HAP-1 (cell line): ENCODE measurements at regions not wholly inside any gene's neighbourhood (a gene's known extent, or its start where the extent isn't known, plus 50 kb on each side); places are given as distances from the start of the nearest gene placed in this dataset.
A peak's percentile ranks its signal among the peaks of the same experiment; 100 is the strongest.

Experiments used
- DNase-seq, 2 experiments: peaks; one replicate each; pipeline ENCODE4 v3.0.0-alpha.2; 2016 to 2020; ENCODE audit warnings: low spot score in 2 of 2
- H3K27me3 ChIP-seq: fragments of 250-450 bp; sonication (Bioruptor Pico); 2 replicates; pipeline ENCODE4 v1.5.1; 2020; ENCODE audit warnings: low read depth, mild to moderate bottlenecking, moderate library complexity
- H3K36me3 ChIP-seq: fragments of 250-450 bp; sonication (Bioruptor Pico); replicated peaks from 2 replicates; pipeline ENCODE4 v1.5.1; 2020; ENCODE audit warnings: mild to moderate bottlenecking
- H3K4me1 ChIP-seq: fragments of 250-450 bp; sonication (Bioruptor Pico); 2 replicates; pipeline ENCODE4 v1.5.1; 2020; ENCODE audit warnings: mild to moderate bottlenecking
- H3K4me3 ChIP-seq: fragments of 250-450 bp; sonication (Bioruptor Pico); 2 replicates; pipeline ENCODE4 v1.5.1; 2020; ENCODE audit warnings: mild to moderate bottlenecking, moderate library complexity
- H3K9me3 ChIP-seq: fragments of 250-450 bp; sonication (Bioruptor Pico); 2 replicates; pipeline ENCODE4 v1.5.1; 2020; ENCODE audit warnings: mild to moderate bottlenecking, moderate library complexity
- in situ Hi-C: fragments of 300-500 bp; cut with MboI; formaldehyde crosslinking; loops from 3 replicates; pipeline ENCODE4 v1.14.3; 2020; ENCODE audit warnings: low sequenced_read_pairs, inconsistent platforms, mixed read lengths

- no peak for DNase-seq
- H3K27me3 ChIP-seq: peaks cover 6% of the 10 kb centered on the region; the same call in 1 of the 2 replicates
- H3K36me3 ChIP-seq: no peaks in the 10 kb centered on the region
- no peaks in the 10 kb centered on the region for H3K9me3 ChIP-seq
- H3K4me3 ChIP-seq: no peak overlapping the region
- in situ Hi-C loops: no loop called here
- H3K4me1 ChIP-seq: peaks cover 9% of the 10 kb centered on the region
Measured at GRCh38 chr17:77572851-77573250, 385.7 kb upstream of the TNRC6C start.

GRCh38 chr17:77577491-77577890 lies 381.0 kb upstream of the TNRC6C start:
- DNase-seq: no peak
- Histone ChIP-seq H3K27me3 (no peaks in the 10 kb centered on the region), H3K36me3 (no peaks in the 10 kb centered on the region), H3K4me3 (no peak overlapping the region), H3K4me1 (no peaks in the 10 kb centered on the region), H3K9me3 (no peaks in the 10 kb centered on the region)
- in situ Hi-C loops: no loop called here

- no peaks in the 10 kb centered on the region for H3K4me1 ChIP-seq
- no peaks in the 10 kb centered on the region for H3K27me3 ChIP-seq
- H3K9me3 ChIP-seq: no peaks in the 10 kb centered on the region
- no peak overlapping the region for H3K4me3 ChIP-seq
- DNase-seq: no peak
- no peaks in the 10 kb centered on the region for H3K36me3 ChIP-seq
- in situ Hi-C loops: no loop called here
Measured at GRCh38 chr17:77579131-77579530, 379.4 kb upstream of the TNRC6C start.

GRCh38 chr17:77579682-77580081 lies 378.8 kb upstream of the TNRC6C start:
- Histone ChIP-seq H3K4me3 (no peak overlapping the region), H3K27me3 (no peaks in the 10 kb centered on the region), H3K36me3 (no peaks in the 10 kb centered on the region), H3K4me1 (no peaks in the 10 kb centered on the region), H3K9me3 (no peaks in the 10 kb centered on the region)
- DNase-seq: no peak
- in situ Hi-C loops: no loop called here

GRCh38 chr17:77580531-77581270 lies 377.8 kb upstream of the TNRC6C start:
- no peak overlapping the region for H3K4me3 ChIP-seq

GRCh38 chr17:77581480-77581879 lies 377.0 kb upstream of the TNRC6C start:
- no peaks in the 10 kb centered on the region for H3K9me3 ChIP-seq
- DNase-seq: no peak

More at GRCh38 chr17:77580531-77581270, 377.8 kb upstream of the TNRC6C start:
- in situ Hi-C loops: no loop called here
- no peak for DNase-seq
- Histone ChIP-seq H3K9me3 (no peaks in the 10 kb centered on the region), H3K36me3 (no peaks in the 10 kb centered on the region), H3K27me3 (no peaks in the 10 kb centered on the region), H3K4me1 (no peaks in the 10 kb centered on the region)

GRCh38 chr17:77585142-77585860 lies 373.2 kb upstream of the TNRC6C start:
- Histone ChIP-seq H3K27me3 (no peaks in the 10 kb centered on the region), H3K4me3 (no peak overlapping the region), H3K9me3 (no peaks in the 10 kb centered on the region), H3K4me1 (no peaks in the 10 kb centered on the region), H3K36me3 (no peaks in the 10 kb centered on the region)
- in situ Hi-C loops: no loop called here
- DNase-seq: peak in 1 of 2 experiments; percentile 6

More at GRCh38 chr17:77581480-77581879, 377.0 kb upstream of the TNRC6C start:
- in situ Hi-C loops: no loop called here
- Histone ChIP-seq H3K4me1 (no peaks in the 10 kb centered on the region), H3K36me3 (no peaks in the 10 kb centered on the region), H3K4me3 (no peak overlapping the region), H3K27me3 (no peaks in the 10 kb centered on the region)

GRCh38 chr17:77590951-77591735 lies 367.4 kb upstream of the TNRC6C start:
- no peaks in the 10 kb centered on the region for H3K4me1 ChIP-seq
- H3K36me3 ChIP-seq: no peaks in the 10 kb centered on the region
- in situ Hi-C loops: no loop called here
- no peak overlapping the region for H3K4me3 ChIP-seq
- DNase-seq: no peak
- H3K27me3 ChIP-seq: peaks cover 10% of the 10 kb centered on the region
- no peaks in the 10 kb centered on the region for H3K9me3 ChIP-seq

GRCh38 chr17:77592106-77592865 lies 366.2 kb upstream of the TNRC6C start:
- Histone ChIP-seq H3K9me3 (no peaks in the 10 kb centered on the region), H3K4me1 (no peaks in the 10 kb centered on the region), H3K4me3 (no peak overlapping the region), H3K36me3 (no peaks in the 10 kb centered on the region), H3K27me3 (peaks cover 14% of the 10 kb centered on the region)
- no peak for DNase-seq
- in situ Hi-C loops: no loop called here

GRCh38 chr17:77593081-77593480 lies 365.4 kb upstream of the TNRC6C start:
- Histone ChIP-seq H3K9me3 (no peaks in the 10 kb centered on the region), H3K27me3 (peaks cover 14% of the 10 kb centered on the region), H3K36me3 (no peaks in the 10 kb centered on the region), H3K4me1 (no peaks in the 10 kb centered on the region), H3K4me3 (no peak overlapping the region)
- in situ Hi-C loops: no loop called here
- no peak for DNase-seq

- DNase-seq: no peak
- Histone ChIP-seq H3K36me3 (no peaks in the 10 kb centered on the region), H3K4me1 (no peaks in the 10 kb centered on the region), H3K27me3 (peaks cover 14% of the 10 kb centered on the region), H3K9me3 (no peaks in the 10 kb centered on the region), H3K4me3 (no peak overlapping the region)
- in situ Hi-C loops: no loop called here
Measured at GRCh38 chr17:77594416-77595209, 363.9 kb upstream of the TNRC6C start.

- H3K4me1 ChIP-seq: no peaks in the 10 kb centered on the region
- in situ Hi-C loops: no loop called here
- DNase-seq: no peak
- no peaks in the 10 kb centered on the region for H3K36me3 ChIP-seq
- H3K9me3 ChIP-seq: no peaks in the 10 kb centered on the region
- peaks cover 14% of the 10 kb centered on the region for H3K27me3 ChIP-seq
- no peak overlapping the region for H3K4me3 ChIP-seq
Measured at GRCh38 chr17:77596491-77597417, 361.7 kb upstream of the TNRC6C start.
